ENCODE measurements at regions not wholly inside any gene's neighbourhood (a gene's known extent, or its start where the extent isn't known, plus 50 kb on each side); places are given as distances from the start of the nearest gene placed in this dataset.
"Not testable (repeated sequence)": the region's sequence is repeated elsewhere in the genome, so short reads cannot be mapped to it uniquely, and the experiment has no call there.

DNA sequence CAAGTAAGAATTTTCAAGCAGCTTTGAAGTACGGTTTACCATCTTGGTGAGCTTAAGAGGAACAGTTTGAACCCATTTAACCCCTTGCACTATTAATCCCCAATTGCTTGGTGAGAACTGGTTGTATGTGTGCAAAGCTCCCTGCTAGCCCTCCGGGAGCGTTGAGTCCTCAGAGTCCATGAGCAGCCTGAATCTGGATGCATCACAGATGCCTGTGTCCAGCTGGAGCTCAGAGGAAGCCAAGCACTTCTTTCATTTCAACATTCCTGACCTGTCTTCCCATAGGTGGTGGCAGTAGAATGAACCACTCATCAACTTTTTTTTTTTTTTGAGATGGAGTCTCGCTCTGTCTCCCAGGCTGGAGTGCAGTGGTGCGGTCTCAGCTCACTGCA lies 199.9 kb upstream of the IRF2BP2 start:
- TF ChIP-seq, protein P1, sequence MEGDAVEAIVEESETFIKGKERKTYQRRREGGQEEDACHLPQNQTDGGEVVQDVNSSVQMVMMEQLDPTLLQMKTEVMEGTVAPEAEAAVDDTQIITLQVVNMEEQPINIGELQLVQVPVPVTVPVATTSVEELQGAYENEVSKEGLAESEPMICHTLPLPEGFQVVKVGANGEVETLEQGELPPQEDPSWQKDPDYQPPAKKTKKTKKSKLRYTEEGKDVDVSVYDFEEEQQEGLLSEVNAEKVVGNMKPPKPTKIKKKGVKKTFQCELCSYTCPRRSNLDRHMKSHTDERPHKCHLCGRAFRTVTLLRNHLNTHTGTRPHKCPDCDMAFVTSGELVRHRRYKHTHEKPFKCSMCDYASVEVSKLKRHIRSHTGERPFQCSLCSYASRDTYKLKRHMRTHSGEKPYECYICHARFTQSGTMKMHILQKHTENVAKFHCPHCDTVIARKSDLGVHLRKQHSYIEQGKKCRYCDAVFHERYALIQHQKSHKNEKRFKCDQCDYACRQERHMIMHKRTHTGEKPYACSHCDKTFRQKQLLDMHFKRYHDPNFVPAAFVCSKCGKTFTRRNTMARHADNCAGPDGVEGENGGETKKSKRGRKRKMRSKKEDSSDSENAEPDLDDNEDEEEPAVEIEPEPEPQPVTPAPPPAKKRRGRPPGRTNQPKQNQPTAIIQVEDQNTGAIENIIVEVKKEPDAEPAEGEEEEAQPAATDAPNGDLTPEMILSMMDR (IDR thresholded peaks at IDR 0.05), result not testable (repeated sequence)
- not testable (repeated sequence) for TF ChIP-seq POLR2AphosphoS5 (IDR thresholded peaks at IDR 0.05; ENCODE audit: low read depth, low read length); TCF7L2 (IDR thresholded peaks at IDR 0.05; ENCODE audit: low read depth, low read length); SIN3A (IDR thresholded peaks at IDR 0.05; ENCODE audit: borderline replicate concordance, insufficient read depth, low read depth, low read length)
- TF ChIP-seq, protein P2, sequence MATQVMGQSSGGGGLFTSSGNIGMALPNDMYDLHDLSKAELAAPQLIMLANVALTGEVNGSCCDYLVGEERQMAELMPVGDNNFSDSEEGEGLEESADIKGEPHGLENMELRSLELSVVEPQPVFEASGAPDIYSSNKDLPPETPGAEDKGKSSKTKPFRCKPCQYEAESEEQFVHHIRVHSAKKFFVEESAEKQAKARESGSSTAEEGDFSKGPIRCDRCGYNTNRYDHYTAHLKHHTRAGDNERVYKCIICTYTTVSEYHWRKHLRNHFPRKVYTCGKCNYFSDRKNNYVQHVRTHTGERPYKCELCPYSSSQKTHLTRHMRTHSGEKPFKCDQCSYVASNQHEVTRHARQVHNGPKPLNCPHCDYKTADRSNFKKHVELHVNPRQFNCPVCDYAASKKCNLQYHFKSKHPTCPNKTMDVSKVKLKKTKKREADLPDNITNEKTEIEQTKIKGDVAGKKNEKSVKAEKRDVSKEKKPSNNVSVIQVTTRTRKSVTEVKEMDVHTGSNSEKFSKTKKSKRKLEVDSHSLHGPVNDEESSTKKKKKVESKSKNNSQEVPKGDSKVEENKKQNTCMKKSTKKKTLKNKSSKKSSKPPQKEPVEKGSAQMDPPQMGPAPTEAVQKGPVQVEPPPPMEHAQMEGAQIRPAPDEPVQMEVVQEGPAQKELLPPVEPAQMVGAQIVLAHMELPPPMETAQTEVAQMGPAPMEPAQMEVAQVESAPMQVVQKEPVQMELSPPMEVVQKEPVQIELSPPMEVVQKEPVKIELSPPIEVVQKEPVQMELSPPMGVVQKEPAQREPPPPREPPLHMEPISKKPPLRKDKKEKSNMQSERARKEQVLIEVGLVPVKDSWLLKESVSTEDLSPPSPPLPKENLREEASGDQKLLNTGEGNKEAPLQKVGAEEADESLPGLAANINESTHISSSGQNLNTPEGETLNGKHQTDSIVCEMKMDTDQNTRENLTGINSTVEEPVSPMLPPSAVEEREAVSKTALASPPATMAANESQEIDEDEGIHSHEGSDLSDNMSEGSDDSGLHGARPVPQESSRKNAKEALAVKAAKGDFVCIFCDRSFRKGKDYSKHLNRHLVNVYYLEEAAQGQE (IDR thresholded peaks at IDR 0.05; ENCODE audit: insufficient read depth in 1 of 2, low read depth in 2 of 2, low read length in 1 of 2), result not testable (repeated sequence)

Data from Panc1 (cell line).